Astrocyte (in vitro differentiated cells and primary cell): ENCODE measurements at regions not wholly inside any gene's neighbourhood (a gene's known extent, or its start where the extent isn't known, plus 50 kb on each side); places are given as distances from the start of the nearest gene placed in this dataset.

Experiments used
- DNase-seq: peaks from one replicate; pipeline ENCODE4 v3.0.0-alpha.2; 2010; ENCODE audit warnings: low read depth
- FAIRE-seq: peaks from 2 replicates; lab custom pipeline; 2011; peaks lifted over from hg19 to GRCh38; lab: Jason Lieb, UNC
- H2AFZ ChIP-seq: 2 replicates; pipeline ENCODE4 v1.6.0; 2012; ENCODE audit warnings: low read depth, low read length, inconsistent platforms
- H3K27ac ChIP-seq: 2 replicates; pipeline ENCODE4 v1.5.1; 2011; ENCODE audit warnings: low read depth, low read length, inconsistent platforms
- H3K27me3 ChIP-seq: 2 replicates; pipeline ENCODE4 v1.6.0; 2011; ENCODE audit warnings: low read length, inconsistent platforms; ENCODE audit not compliant: insufficient read depth
- H3K36me3 ChIP-seq: 2 replicates; pipeline ENCODE4 v1.5.1; 2011; ENCODE audit warnings: low read length, inconsistent platforms; ENCODE audit not compliant: insufficient read depth
- H3K4me1 ChIP-seq: 2 replicates; pipeline ENCODE4 v1.5.1; 2011; ENCODE audit warnings: low read length, inconsistent platforms; ENCODE audit not compliant: insufficient read depth
- H3K4me2 ChIP-seq: 2 replicates; pipeline ENCODE4 v1.6.0; 2012; ENCODE audit warnings: low read length, inconsistent platforms
- H3K4me3 ChIP-seq: 2 replicates; pipeline ENCODE4 v1.5.1; 2011; ENCODE audit warnings: low read depth, mild to moderate bottlenecking, low read length, inconsistent platforms; ENCODE audit not compliant: insufficient read depth
- H3K79me2 ChIP-seq: 2 replicates; pipeline ENCODE4 v1.6.0; 2012; ENCODE audit warnings: mild to moderate bottlenecking, low read length, inconsistent platforms; ENCODE audit not compliant: insufficient read depth
- H3K9ac ChIP-seq: 2 replicates; pipeline ENCODE4 v1.6.0; 2012; ENCODE audit warnings: mild to moderate bottlenecking, low read length, inconsistent platforms
- H3K9me3 ChIP-seq: 2 replicates; pipeline ENCODE4 v1.5.1; 2012; ENCODE audit warnings: low read depth, mild to moderate bottlenecking, low read length, inconsistent platforms; ENCODE audit not compliant: insufficient read depth
- H4K20me1 ChIP-seq: 2 replicates; pipeline ENCODE4 v1.6.0; 2012; ENCODE audit warnings: low read length, inconsistent platforms; ENCODE audit not compliant: insufficient read depth
- H3K27ac Mint-ChIP-seq: one replicate; pipeline ENCODE4 v1.8.0; 2021; ENCODE audit warnings: mild to moderate bottlenecking, mixed read lengths; ENCODE audit not compliant: unreplicated experiment
- H3K27me3 Mint-ChIP-seq: one replicate; pipeline ENCODE4 v1.8.0; 2021; ENCODE audit warnings: low read depth, mixed read lengths; ENCODE audit not compliant: unreplicated experiment
- H3K36me3 Mint-ChIP-seq: one replicate; pipeline ENCODE4 v1.8.0; 2021; ENCODE audit warnings: low read depth, mixed read lengths; ENCODE audit not compliant: unreplicated experiment
- H3K4me1 Mint-ChIP-seq: one replicate; pipeline ENCODE4 v1.8.0; 2021; ENCODE audit warnings: low read depth, mixed read lengths; ENCODE audit not compliant: unreplicated experiment
- H3K4me3 Mint-ChIP-seq: one replicate; pipeline ENCODE4 v1.8.0; 2021; ENCODE audit warnings: mild to moderate bottlenecking, moderate library complexity, mixed read lengths; ENCODE audit not compliant: unreplicated experiment
- H3K9me3 Mint-ChIP-seq: one replicate; pipeline ENCODE4 v1.8.0; 2021; ENCODE audit warnings: mild to moderate bottlenecking, mixed read lengths; ENCODE audit not compliant: unreplicated experiment
- EZH2 ChIP-seq: IDR thresholded peaks from 2 replicates; pipeline ENCODE4 v1.6.1; 2012; ENCODE audit warnings: mild to moderate bottlenecking, low read length, inconsistent platforms; ENCODE audit not compliant: insufficient read depth
- TF ChIP-seq, protein P1 (sequence below): IDR thresholded peaks from 2 replicates; pipeline ENCODE4 v1.5.1; 2011; ENCODE audit warnings: low read depth, mild to moderate bottlenecking, inconsistent platforms, low read length, moderate library complexity; ENCODE audit not compliant: insufficient read depth

DNA sequence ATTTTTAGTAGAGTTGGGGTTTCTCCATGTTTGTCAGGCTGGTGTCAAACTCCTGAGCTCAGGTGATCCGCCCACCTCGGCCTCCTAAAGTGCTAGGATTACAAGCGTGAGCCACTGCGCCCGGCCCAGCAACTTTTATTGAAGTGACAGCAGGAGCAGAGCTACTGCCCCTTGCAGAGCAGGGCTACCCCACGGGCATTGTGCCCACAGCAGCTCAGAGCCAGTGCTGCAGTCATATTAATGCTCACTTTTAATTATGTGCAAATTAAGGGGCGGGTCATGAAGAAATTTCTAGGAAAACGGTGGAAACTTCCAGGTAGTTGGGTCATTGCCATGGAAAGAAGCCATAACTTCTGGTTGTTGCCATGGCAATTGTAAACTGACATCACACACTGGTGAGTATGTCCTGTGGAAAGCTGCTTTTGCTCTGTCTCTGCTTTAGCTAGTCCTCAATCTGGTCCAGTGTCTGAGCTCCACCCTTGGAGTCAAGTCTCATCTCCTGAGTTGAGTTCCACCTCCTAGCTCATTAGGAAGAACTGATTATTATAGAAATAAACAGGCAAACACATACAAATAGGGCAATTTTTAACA, 127.3 kb upstream of the ADGRL4 start:
- H3K9me3 Mint-ChIP-seq: no peaks in the 10 kb centered on the region
- Histone ChIP-seq H4K20me1 (no peaks in the 10 kb centered on the region), H3K9me3 (no peaks in the 10 kb centered on the region), H3K36me3 (no peaks in the 10 kb centered on the region), H2AFZ (no peak overlapping the region), H3K4me1 (no peaks in the 10 kb centered on the region), H3K4me2 (no peak overlapping the region), H3K4me3 (no peak overlapping the region), H3K9ac (no peak overlapping the region), H3K27me3 (no peaks in the 10 kb centered on the region), H3K79me2 (no peaks in the 10 kb centered on the region), H3K27ac (no peak overlapping the region)
- no peak overlapping the region for H3K27ac Mint-ChIP-seq
- TF ChIP-seq, protein P1, sequence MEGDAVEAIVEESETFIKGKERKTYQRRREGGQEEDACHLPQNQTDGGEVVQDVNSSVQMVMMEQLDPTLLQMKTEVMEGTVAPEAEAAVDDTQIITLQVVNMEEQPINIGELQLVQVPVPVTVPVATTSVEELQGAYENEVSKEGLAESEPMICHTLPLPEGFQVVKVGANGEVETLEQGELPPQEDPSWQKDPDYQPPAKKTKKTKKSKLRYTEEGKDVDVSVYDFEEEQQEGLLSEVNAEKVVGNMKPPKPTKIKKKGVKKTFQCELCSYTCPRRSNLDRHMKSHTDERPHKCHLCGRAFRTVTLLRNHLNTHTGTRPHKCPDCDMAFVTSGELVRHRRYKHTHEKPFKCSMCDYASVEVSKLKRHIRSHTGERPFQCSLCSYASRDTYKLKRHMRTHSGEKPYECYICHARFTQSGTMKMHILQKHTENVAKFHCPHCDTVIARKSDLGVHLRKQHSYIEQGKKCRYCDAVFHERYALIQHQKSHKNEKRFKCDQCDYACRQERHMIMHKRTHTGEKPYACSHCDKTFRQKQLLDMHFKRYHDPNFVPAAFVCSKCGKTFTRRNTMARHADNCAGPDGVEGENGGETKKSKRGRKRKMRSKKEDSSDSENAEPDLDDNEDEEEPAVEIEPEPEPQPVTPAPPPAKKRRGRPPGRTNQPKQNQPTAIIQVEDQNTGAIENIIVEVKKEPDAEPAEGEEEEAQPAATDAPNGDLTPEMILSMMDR: no peak
- TF ChIP-seq EZH2: no peak
- H3K27me3 Mint-ChIP-seq: no peaks in the 10 kb centered on the region
- no peaks in the 10 kb centered on the region for H3K36me3 Mint-ChIP-seq
- no peak overlapping the region for H3K4me3 Mint-ChIP-seq
- DNase-seq: no peak
- no peaks in the 10 kb centered on the region for H3K4me1 Mint-ChIP-seq
- FAIRE-seq: no peak

DNA sequence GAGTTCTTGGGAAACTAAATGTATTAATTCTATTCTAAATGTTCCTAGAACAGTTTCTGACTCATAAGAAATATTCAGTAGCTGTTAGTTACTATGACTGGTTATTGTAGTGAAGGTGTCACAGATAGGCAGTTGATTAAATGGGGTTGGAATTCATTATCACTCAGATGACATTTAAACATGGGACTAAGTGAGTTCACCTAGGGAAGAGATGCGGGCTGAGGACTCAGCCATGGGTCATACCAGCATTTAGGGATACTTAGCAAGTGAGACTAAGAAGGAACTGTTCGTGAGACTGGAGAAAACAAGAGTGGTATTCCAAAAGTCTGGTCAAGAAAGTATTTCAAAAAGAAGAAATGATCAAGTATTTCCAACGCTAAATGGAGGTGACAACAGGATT, 125.1 kb upstream of the ADGRL4 start:
- Mint-ChIP-seq H3K4me1 (peaks cover 7% of the 10 kb centered on the region), H3K36me3 (no peaks in the 10 kb centered on the region), H3K9me3 (no peaks in the 10 kb centered on the region), H3K27me3 (no peaks in the 10 kb centered on the region), H3K27ac (no peak overlapping the region), H3K4me3 (no peak overlapping the region)
- no peaks in the 10 kb centered on the region for H3K9me3 ChIP-seq
- no peaks in the 10 kb centered on the region for H3K4me1 ChIP-seq
- TF ChIP-seq, protein P1: no peak
- TF ChIP-seq EZH2: no peak
- no peaks in the 10 kb centered on the region for H4K20me1 ChIP-seq
- H3K27me3 ChIP-seq: no peaks in the 10 kb centered on the region
- DNase-seq (no peak), FAIRE-seq (no peak)
- H3K4me3 ChIP-seq: no peak overlapping the region
- no peak overlapping the region for H3K27ac ChIP-seq
- no peaks in the 10 kb centered on the region for H3K36me3 ChIP-seq
- no peak overlapping the region for H3K9ac ChIP-seq
- no peaks in the 10 kb centered on the region for H3K79me2 ChIP-seq
- H2AFZ ChIP-seq: no peak overlapping the region
- no peak overlapping the region for H3K4me2 ChIP-seq

DNA sequence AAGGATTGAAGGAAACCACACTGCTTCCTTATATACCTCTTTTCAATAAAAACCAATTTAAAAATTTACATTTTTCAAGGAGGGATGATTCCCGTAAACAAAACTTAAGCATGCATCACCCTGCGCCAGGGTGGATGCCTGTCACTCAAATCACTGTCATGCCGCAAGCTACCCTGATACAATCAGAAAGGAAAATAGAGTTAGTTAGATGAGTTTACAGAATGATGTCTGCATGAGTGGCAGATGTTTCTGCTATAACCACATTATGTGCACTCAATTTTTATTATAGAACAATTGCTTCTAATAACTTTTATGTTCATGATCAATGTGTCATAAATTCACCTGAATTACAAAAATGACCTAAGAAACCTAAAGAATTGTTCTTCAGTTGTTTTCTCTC, 123.4 kb upstream of the ADGRL4 start:
- Histone ChIP-seq H2AFZ (no peak overlapping the region), H3K27me3 (no peaks in the 10 kb centered on the region), H3K4me3 (no peak overlapping the region), H3K27ac (no peak overlapping the region), H3K79me2 (no peaks in the 10 kb centered on the region), H3K9ac (no peak overlapping the region), H3K9me3 (no peaks in the 10 kb centered on the region), H3K4me1 (no peaks in the 10 kb centered on the region), H3K36me3 (no peaks in the 10 kb centered on the region), H3K4me2 (no peak overlapping the region), H4K20me1 (no peaks in the 10 kb centered on the region)
- Mint-ChIP-seq H3K4me1 (peaks cover 7% of the 10 kb centered on the region), H3K36me3 (no peaks in the 10 kb centered on the region), H3K9me3 (no peaks in the 10 kb centered on the region), H3K4me3 (no peak overlapping the region), H3K27ac (no peak overlapping the region), H3K27me3 (no peaks in the 10 kb centered on the region)
- no peak for FAIRE-seq
- DNase-seq: no peak
- TF ChIP-seq, protein P1: no peak
- no peak for TF ChIP-seq EZH2
